Endothelial cell of umbilical vein (primary cell): ENCODE measurements at regions not wholly inside any gene's neighbourhood (a gene's known extent, or its start where the extent isn't known, plus 50 kb on each side); places are given as distances from the start of the nearest gene placed in this dataset.

ENCODE experiments used
- BruUV-seq: library from RNA; stranded (reverse); fragments of 400-500 nt; replicated peaks from 2 replicates; lab custom pipeline; 2021; lab: Mats Ljungman, UMichigan
- CTCF ChIA-PET: fragments of 300-600, 350-600 bp; sonication (Branson Sonifier 250); formaldehyde crosslinking; loops from one replicate; lab custom pipeline; 2021; ENCODE audit warnings: antibody characterized with exemption, inconsistent platforms; lab: Charles Lee
- POLR2A ChIA-PET: fragments of 300-600, 350-600 bp; sonication (Branson Sonifier 250); formaldehyde crosslinking; loops from one replicate; lab custom pipeline; 2021; ENCODE audit warnings: antibody characterized with exemption, inconsistent platforms; lab: Charles Lee
- DNase-seq: peaks from one replicate; pipeline ENCODE4 v3.0.0-alpha.2; 2011; ENCODE audit warnings: low read depth, low spot score
- FAIRE-seq: peaks from 2 replicates; lab custom pipeline; 2011; peaks lifted over from hg19 to GRCh38; lab: Jason Lieb, UNC
- H2AFZ ChIP-seq: 2 replicates; pipeline ENCODE4 v1.6.0; 2012; ENCODE audit warnings: low read depth, low read length, control low read depth, inconsistent platforms
- H3K27ac ChIP-seq: 2 replicates; pipeline ENCODE4 v1.5.1; 2011; ENCODE audit warnings: low read depth, mild to moderate bottlenecking, control low read depth, low read length, moderate library complexity; ENCODE audit not compliant: insufficient read depth
- H3K27me3 ChIP-seq, 2 experiments: 2 replicates each; pipeline versions ENCODE4 v1.6.0 to v1.6.1; 2011; ENCODE audit warnings: low read length in 2 of 2, mixed read lengths in 1 of 2; ENCODE audit not compliant: control insufficient read depth in 2 of 2, insufficient read depth in 2 of 2
- H3K36me3 ChIP-seq, 2 experiments: 2 replicates in 1 of 2; 3 replicates in 1 of 2; pipeline ENCODE4 v1.5.1; 2011; ENCODE audit warnings: low read length in 2 of 2, mild to moderate bottlenecking in 1 of 2, moderate library complexity in 1 of 2; ENCODE audit not compliant: control insufficient read depth in 2 of 2, insufficient read depth in 2 of 2; ENCODE audit errors: extremely low read depth in 1 of 2
- H3K4me1 ChIP-seq: 3 replicates; pipeline ENCODE4 v1.5.1; 2011; ENCODE audit warnings: mild to moderate bottlenecking, low read length; ENCODE audit not compliant: control insufficient read depth, insufficient read depth; ENCODE audit errors: extremely low read depth
- H3K4me2 ChIP-seq: 2 replicates; pipeline ENCODE4 v1.6.1; 2011; ENCODE audit warnings: low read length, control low read depth, mixed read lengths; ENCODE audit not compliant: insufficient read depth
- H3K4me3 ChIP-seq, 3 experiments: fragments of 200-600 bp in 1 of 3; sonication (generic), shearing (Covaris generic) in 1 of 3; replicated peaks in 1 of 3; 2 replicates each; pipeline ENCODE4 v1.5.1; 2011 to 2016; ENCODE audit warnings: control low read depth in 3 of 3, low read length in 3 of 3, mild to moderate bottlenecking in 2 of 3, inconsistent platforms in 1 of 3, low read depth in 1 of 3, moderate library complexity in 1 of 3; ENCODE audit not compliant: insufficient read depth in 1 of 3
- H3K79me2 ChIP-seq: 2 replicates; pipeline ENCODE4 v1.6.0; 2012; ENCODE audit warnings: low read length, inconsistent platforms; ENCODE audit not compliant: control insufficient read depth, insufficient read depth
- H3K9ac ChIP-seq: replicated peaks from 2 replicates; pipeline ENCODE3; 2011; ENCODE audit warnings: low read length, control low read depth; ENCODE audit not compliant: insufficient read depth; ENCODE audit errors: extremely low read depth
- H3K9me1 ChIP-seq: replicated peaks from 3 replicates; pipeline ENCODE4 v1.6.0; 2011; ENCODE audit warnings: mild to moderate bottlenecking, low read length; ENCODE audit not compliant: control insufficient read depth, insufficient read depth; ENCODE audit errors: extremely low read depth
- H3K9me3 ChIP-seq: replicated peaks from 2 replicates; pipeline ENCODE4 v1.5.1; 2012; ENCODE audit warnings: low read length, inconsistent platforms; ENCODE audit not compliant: control insufficient read depth, insufficient read depth
- H4K20me1 ChIP-seq: replicated peaks from 2 replicates; pipeline ENCODE3; 2011; ENCODE audit warnings: mild to moderate bottlenecking, low read length; ENCODE audit not compliant: control insufficient read depth, insufficient read depth; ENCODE audit errors: extremely low read depth
- CTCF ChIP-seq, 2 donors: IDR thresholded peaks; 1 replicate in 1 of 2; 2 replicates in 1 of 2; pipeline ENCODE4 v1.5.1; 2011; ENCODE audit warnings: low read length in 2 of 2, mild to moderate bottlenecking in 2 of 2, moderate library complexity in 2 of 2, control low read depth in 1 of 2, inconsistent platforms in 1 of 2, low read depth in 1 of 2; ENCODE audit not compliant: insufficient read depth in 1 of 2; ENCODE audit errors: extremely low read depth in 1 of 2
- EZH2 ChIP-seq: IDR thresholded peaks from 2 replicates; pipeline ENCODE4 v1.6.1; 2012; ENCODE audit warnings: borderline replicate concordance, low read depth, mild to moderate bottlenecking, moderate library complexity, low read length, inconsistent platforms; ENCODE audit not compliant: severe bottlenecking
- FOS ChIP-seq: IDR thresholded peaks from 2 replicates; pipeline ENCODE4 v1.6.1; 2011; ENCODE audit warnings: mild to moderate bottlenecking, low read length, moderate library complexity, borderline replicate concordance; ENCODE audit not compliant: insufficient read depth
- JUN ChIP-seq: IDR thresholded peaks from 2 replicates; pipeline ENCODE4 v1.6.1; 2011; ENCODE audit warnings: borderline replicate concordance, low read depth; ENCODE audit not compliant: insufficient read length, insufficient read depth
- MAX ChIP-seq: IDR thresholded peaks from 2 replicates; pipeline ENCODE4 v1.6.1; 2011; ENCODE audit not compliant: insufficient read depth, insufficient read length
- MYC ChIP-seq: IDR thresholded peaks from one replicate; pipeline ENCODE4 v1.6.1; 2011; ENCODE audit warnings: mild to moderate bottlenecking, low read depth, low read length
- POLR2A ChIP-seq: IDR thresholded peaks from 2 replicates; pipeline ENCODE4 v1.6.1; 2012; ENCODE audit warnings: low read depth, mild to moderate bottlenecking, control low read depth, low read length
- dilution Hi-C: fragments of 300-500 bp; cut with MboI; formaldehyde crosslinking; loops from one replicate; pipeline ENCODE4 v1.15.0; 2019; ENCODE audit warnings: low sequenced_read_pairs; ENCODE audit not compliant: extremely low pct_ligation_motif_present
- intact Hi-C: fragments of 100-400 bp; cut with micrococcal nuclease; formaldehyde crosslinking; loops from one replicate; pipeline ENCODE4 v1.10.0; 2022

DNA sequence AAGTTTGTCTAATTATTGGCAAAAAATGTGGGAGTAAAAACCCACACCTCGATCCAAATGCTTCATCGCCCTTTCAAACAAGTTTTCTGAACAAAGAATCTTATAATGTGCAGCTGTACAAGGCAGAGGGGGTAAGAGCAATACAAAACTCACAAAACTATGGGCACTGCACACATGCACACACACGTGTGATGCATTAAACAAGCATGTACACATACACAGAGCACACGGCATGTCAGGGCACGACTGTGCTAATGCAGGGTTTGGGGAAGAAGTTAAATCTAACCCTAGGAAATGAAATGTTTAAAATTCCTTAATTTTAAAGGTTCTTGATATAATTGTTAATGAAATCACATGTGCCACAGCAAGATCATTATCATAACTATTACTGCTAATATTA, 264.0 kb downstream of the SEC16B start:
- no peaks in the 10 kb centered on the region for H4K20me1 ChIP-seq
- BruUV-seq, result no TSS peak
- H3K79me2 ChIP-seq, result no peaks in the 10 kb centered on the region
- H3K9ac ChIP-seq, result no peak overlapping the region
- no peak overlapping the region for H3K4me2 ChIP-seq
- no peak overlapping the region for H3K4me3 ChIP-seq
- no peaks in the 10 kb centered on the region for H3K4me1 ChIP-seq
- H3K9me3 ChIP-seq, result no peaks in the 10 kb centered on the region
- CTCF ChIA-PET, result no interaction called here
- FAIRE-seq, result no peak
- intact Hi-C loops (no loop called here), dilution Hi-C loops (no loop called here)
- POLR2A ChIA-PET, result no interaction called here
- TF ChIP-seq POLR2A (no peak), JUN (no peak), MAX (no peak), FOS (no peak), CTCF (IDR thresholded peaks at IDR 0.05; ENCODE audit: extremely low read depth in 1 of 2, insufficient read depth in 1 of 2, low read depth in 1 of 2, low read length in 2 of 2) (no peak), EZH2 (no peak), MYC (no peak)
- H3K27ac ChIP-seq, result no peak overlapping the region
- no peaks in the 10 kb centered on the region for H3K9me1 ChIP-seq
- no peak for DNase-seq
- no peak overlapping the region for H2AFZ ChIP-seq
- no peaks in the 10 kb centered on the region for H3K27me3 ChIP-seq
- H3K36me3 ChIP-seq, result no peaks in the 10 kb centered on the region
